Effector memory CD4-positive, alpha-beta T cell (primary cell): ENCODE measurements at regions not wholly inside any gene's neighbourhood (a gene's known extent, or its start where the extent isn't known, plus 50 kb on each side); places are given as distances from the start of the nearest gene placed in this dataset.

ENCODE experiments used
- DNase-seq, 3 donors: peaks; one replicate each; pipeline ENCODE4 v3.0.0-alpha.2; 2020
- H3K27ac ChIP-seq: 2 replicates; pipeline ENCODE4 v1.7.0; 2013; ENCODE audit warnings: mild to moderate bottlenecking, low read length, moderate library complexity; ENCODE audit not compliant: insufficient read depth, poor library complexity, severe bottlenecking
- H3K27me3 ChIP-seq: replicated peaks from 2 replicates; pipeline ENCODE4 v1.7.0; 2013; ENCODE audit warnings: mild to moderate bottlenecking, low read length; ENCODE audit not compliant: insufficient read depth, control insufficient read depth, poor library complexity, severe bottlenecking
- H3K36me3 ChIP-seq: 2 replicates; pipeline ENCODE4 v1.7.0; 2013; ENCODE audit warnings: mild to moderate bottlenecking, low read length, moderate library complexity; ENCODE audit not compliant: control insufficient read depth, insufficient read depth
- H3K4me1 ChIP-seq: 2 replicates; pipeline ENCODE4 v1.7.0; 2013; ENCODE audit warnings: low read length, mild to moderate bottlenecking; ENCODE audit not compliant: control insufficient read depth, insufficient read depth, poor library complexity, severe bottlenecking
- H3K4me3 ChIP-seq: 2 replicates; pipeline ENCODE4 v1.7.0; 2013; ENCODE audit warnings: low read length, low read depth, mild to moderate bottlenecking; ENCODE audit not compliant: insufficient read depth, poor library complexity, severe bottlenecking
- H3K9me3 ChIP-seq: 2 replicates; pipeline ENCODE4 v1.7.0; 2013; ENCODE audit warnings: mild to moderate bottlenecking, low read length, moderate library complexity; ENCODE audit not compliant: control insufficient read depth

DNA sequence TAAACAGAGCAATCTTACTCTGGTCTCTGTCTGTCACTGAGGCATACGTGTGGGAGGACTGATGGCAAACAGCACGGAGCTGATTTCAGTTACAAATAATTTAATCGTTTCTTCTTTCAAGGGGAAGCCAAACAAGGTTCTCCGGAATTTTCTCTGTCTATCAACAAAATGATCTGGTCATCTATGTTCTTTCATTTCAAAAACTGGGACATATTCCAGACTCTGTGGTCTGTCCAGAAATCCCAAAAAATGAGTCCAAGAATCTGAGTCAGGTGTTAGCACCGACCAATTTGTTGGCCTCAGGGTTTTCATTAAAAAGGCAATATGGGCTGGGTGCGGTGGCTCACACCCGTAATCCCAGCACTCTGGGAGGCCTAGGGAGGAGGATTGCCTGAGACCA is 69.9 kb upstream of the ZNF608 start:
- H3K9me3 ChIP-seq = no peaks in the 10 kb centered on the region
- no peak for DNase-seq
- H3K4me3 ChIP-seq = no peak overlapping the region
- no peak overlapping the region for H3K27ac ChIP-seq
- H3K36me3 ChIP-seq = no peaks in the 10 kb centered on the region
- H3K27me3 ChIP-seq = no peaks in the 10 kb centered on the region
- no peaks in the 10 kb centered on the region for H3K4me1 ChIP-seq

DNA sequence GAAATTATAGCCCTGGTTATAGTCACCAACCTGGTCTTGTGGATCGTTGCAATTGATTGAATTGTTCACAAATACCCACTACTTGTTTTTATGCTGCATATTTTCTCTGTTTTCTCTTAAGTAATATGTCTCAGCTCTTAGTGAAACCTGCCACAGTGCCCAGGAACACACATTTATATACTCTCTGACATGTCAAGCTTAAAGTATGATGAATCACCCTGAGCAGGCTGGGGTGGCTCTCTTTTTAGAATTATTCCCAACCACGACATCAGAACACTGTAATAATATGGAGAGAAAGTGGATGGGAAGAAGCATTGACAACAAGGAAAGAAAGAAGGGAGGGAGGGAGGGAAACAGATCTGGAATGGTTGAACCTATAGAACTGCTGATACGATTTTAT is 72.8 kb upstream of the ZNF608 start:
- DNase-seq = no peak
- Histone ChIP-seq H3K4me3 (no peak overlapping the region), H3K27ac (no peak overlapping the region), H3K36me3 (no peaks in the 10 kb centered on the region), H3K4me1 (no peaks in the 10 kb centered on the region), H3K9me3 (no peaks in the 10 kb centered on the region), H3K27me3 (no peaks in the 10 kb centered on the region)

- H3K27ac ChIP-seq = no peak overlapping the region
- no peaks in the 10 kb centered on the region for H3K4me1 ChIP-seq
- no peak overlapping the region for H3K4me3 ChIP-seq
- no peaks in the 10 kb centered on the region for H3K9me3 ChIP-seq
- no peaks in the 10 kb centered on the region for H3K27me3 ChIP-seq
- no peak for DNase-seq
- no peaks in the 10 kb centered on the region for H3K36me3 ChIP-seq
Observed at GRCh38 chr5:124822647-124823046, 76.2 kb upstream of the ZNF608 start.

DNA sequence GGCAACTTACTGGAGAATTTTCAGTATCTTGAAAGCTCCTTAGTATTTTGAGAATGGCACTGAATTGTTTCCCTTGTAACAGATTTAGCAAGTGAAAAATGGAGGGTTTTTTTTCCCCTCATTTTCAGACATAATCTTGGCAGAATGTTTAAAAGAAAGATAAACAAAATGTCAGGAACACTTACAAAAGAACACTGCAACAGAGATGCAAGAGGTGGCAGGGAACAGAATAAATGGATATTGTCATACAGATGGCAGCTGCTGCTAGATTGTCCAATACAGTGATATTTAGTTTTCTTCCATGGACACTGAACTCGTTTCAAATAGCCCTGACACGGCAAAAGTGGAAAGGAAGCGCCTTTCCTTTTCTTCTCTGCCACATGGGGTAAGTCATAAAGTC is 76.9 kb upstream of the ZNF608 start:
- no peak overlapping the region for H3K27ac ChIP-seq
- H3K4me3 ChIP-seq = no peak overlapping the region
- no peaks in the 10 kb centered on the region for H3K9me3 ChIP-seq
- H3K4me1 ChIP-seq = no peaks in the 10 kb centered on the region
- no peaks in the 10 kb centered on the region for H3K27me3 ChIP-seq
- no peak for DNase-seq
- no peaks in the 10 kb centered on the region for H3K36me3 ChIP-seq

DNA sequence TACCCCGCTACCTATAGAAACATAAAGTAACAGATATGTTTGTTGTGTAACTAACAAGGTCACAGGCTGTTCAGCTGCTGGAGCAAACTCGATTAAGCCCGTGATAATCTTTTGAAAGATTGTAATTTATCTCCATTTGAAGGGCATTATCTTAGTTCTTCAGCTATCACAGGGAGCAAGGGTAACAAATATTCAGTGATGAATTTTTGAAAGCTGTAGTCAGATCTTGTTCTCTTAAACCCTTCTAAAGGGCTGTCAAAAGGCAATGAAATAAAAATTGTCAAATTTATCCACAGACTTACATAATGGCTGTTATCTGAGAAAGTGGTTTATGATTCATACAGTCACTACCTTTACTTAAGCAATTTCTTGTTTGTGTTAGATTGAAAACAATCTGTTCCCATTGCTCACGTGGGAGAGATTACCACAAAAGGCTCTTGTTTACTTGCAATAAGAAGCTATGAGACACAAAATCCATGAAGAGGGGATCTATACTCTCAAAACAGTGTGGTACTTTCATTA is 78.3 kb upstream of the ZNF608 start:
- Histone ChIP-seq H3K27me3 (no peaks in the 10 kb centered on the region), H3K4me1 (no peaks in the 10 kb centered on the region), H3K4me3 (no peak overlapping the region), H3K9me3 (no peaks in the 10 kb centered on the region), H3K27ac (no peak overlapping the region), H3K36me3 (no peaks in the 10 kb centered on the region)
- no peak for DNase-seq

DNA sequence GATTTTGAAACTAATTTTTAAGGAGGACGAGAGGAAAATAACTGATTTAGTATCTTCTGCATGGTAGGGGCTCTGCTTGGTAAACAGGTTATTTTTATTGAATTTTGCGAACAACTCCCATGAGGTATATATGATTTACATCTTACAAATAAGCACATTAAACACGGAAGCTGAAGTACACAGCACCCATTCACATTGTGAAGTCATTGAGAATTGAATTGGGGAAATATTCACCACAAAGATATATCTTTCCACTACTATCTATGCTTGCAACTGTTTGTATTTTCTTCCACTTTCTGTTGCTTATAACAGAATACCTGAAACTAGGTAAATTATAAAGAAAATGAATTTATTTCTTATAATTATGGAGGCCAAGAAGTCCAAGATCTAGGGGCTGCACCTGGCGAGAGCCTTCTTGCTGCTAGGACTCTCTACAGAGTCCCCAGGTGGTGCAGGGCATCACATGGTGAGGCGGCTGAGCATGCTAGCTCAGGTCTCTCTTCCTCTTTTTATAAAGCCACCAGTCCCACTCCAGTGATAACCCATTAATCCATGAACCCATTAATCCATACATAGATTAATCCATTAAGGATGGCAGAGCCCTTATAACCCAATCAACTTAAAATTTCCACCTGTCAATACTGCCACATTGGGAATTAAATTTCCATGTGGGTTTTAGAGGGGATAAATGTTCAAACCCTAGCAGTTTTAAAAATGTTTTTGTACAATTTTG is 79.0 kb upstream of the ZNF608 start:
- DNase-seq = no peak
- no peaks in the 10 kb centered on the region for H3K36me3 ChIP-seq
- H3K4me1 ChIP-seq = no peaks in the 10 kb centered on the region
- no peaks in the 10 kb centered on the region for H3K27me3 ChIP-seq
- no peak overlapping the region for H3K27ac ChIP-seq
- no peak overlapping the region for H3K4me3 ChIP-seq
- H3K9me3 ChIP-seq = no peaks in the 10 kb centered on the region

DNA sequence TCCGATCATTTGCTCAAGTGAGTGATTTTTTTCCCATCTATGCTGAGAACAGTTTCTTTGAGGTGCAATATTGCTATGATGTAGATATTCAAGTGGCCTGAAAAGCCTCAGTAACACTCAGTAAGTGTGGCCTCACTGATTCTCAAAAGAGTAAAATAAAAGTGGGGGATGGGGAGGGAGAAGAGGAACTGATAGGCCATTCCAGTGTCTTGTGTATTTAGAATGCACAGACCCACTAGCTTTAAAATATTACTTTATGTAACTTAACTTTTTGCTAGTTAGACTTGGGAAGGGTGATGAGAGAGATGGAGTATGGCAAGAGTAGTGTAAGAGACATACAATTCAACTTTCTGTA is 79.5 kb upstream of the ZNF608 start:
- H3K4me1 ChIP-seq = no peaks in the 10 kb centered on the region
- no peaks in the 10 kb centered on the region for H3K9me3 ChIP-seq
- H3K36me3 ChIP-seq = no peaks in the 10 kb centered on the region
- H3K27ac ChIP-seq = no peak overlapping the region
- DNase-seq = no peak
- H3K27me3 ChIP-seq = no peaks in the 10 kb centered on the region
- no peak overlapping the region for H3K4me3 ChIP-seq

DNA sequence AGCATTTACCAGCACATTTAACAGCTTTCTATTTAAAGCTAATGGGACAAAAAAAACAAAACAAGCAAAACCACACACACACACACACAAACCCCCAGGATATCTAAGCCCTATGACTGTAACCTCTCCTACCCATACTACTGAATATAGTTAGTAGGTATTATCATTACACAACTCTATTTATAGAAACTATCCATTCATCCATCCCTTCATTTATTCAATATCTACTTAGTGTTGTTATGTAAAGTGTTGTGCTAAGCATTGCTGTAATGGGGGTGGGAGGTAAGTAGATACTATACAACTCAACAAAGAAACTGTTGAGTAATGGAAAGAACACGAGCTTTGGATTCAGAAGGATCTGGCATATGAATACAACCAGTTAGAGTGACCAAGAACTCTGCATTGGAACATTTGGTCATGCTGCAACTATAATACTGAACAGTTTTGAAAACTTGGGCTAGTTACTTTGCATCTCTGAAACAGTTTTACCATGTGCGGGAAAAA is 82.3 kb upstream of the ZNF608 start:
- Histone ChIP-seq H3K4me3 (no peak overlapping the region), H3K9me3 (no peaks in the 10 kb centered on the region), H3K4me1 (no peaks in the 10 kb centered on the region), H3K27ac (no peak overlapping the region), H3K36me3 (no peaks in the 10 kb centered on the region), H3K27me3 (no peaks in the 10 kb centered on the region)
- no peak for DNase-seq

DNA sequence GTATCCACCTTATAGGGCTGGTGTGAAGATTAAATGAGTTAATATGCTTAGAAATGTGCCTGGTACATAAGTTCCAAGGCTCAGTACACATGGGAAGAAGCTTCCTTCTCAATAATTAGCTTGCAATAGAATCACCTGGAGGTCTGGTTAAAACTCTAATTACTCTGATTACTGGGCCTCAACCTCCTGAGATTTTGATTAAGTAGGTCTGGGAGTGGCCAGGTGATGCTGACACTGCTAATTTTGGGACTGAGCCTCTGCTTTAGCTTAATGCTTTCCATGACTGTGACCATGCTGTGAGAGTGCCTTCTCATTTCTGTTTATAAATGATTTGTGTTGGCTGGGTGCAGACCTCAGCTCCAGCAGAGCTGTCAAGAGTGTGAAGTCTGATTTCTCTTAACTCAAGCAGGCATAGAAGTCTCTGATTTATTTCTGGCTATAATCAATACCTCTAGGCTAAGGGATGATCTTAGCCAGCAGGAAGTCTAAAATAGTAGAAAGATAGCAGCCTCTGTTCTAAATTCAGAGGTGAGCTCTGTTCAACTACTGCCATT is 85.3 kb upstream of the ZNF608 start:
- Histone ChIP-seq H3K36me3 (no peaks in the 10 kb centered on the region), H3K27me3 (no peaks in the 10 kb centered on the region), H3K27ac (no peak overlapping the region), H3K4me1 (no peaks in the 10 kb centered on the region), H3K9me3 (no peaks in the 10 kb centered on the region), H3K4me3 (no peak overlapping the region)
- DNase-seq = no peak

- Histone ChIP-seq H3K4me3 (no peak overlapping the region), H3K4me1 (no peaks in the 10 kb centered on the region), H3K36me3 (no peaks in the 10 kb centered on the region), H3K9me3 (no peaks in the 10 kb centered on the region), H3K27me3 (no peaks in the 10 kb centered on the region), H3K27ac (no peak overlapping the region)
- DNase-seq = no peak
Observed at GRCh38 chr5:124832510-124832909, 86.1 kb upstream of the ZNF608 start.
